ENCODE measurements at regions not wholly inside any gene's neighbourhood (a gene's known extent, or its start where the extent isn't known, plus 50 kb on each side); places are given as distances from the start of the nearest gene placed in this dataset.

DNA sequence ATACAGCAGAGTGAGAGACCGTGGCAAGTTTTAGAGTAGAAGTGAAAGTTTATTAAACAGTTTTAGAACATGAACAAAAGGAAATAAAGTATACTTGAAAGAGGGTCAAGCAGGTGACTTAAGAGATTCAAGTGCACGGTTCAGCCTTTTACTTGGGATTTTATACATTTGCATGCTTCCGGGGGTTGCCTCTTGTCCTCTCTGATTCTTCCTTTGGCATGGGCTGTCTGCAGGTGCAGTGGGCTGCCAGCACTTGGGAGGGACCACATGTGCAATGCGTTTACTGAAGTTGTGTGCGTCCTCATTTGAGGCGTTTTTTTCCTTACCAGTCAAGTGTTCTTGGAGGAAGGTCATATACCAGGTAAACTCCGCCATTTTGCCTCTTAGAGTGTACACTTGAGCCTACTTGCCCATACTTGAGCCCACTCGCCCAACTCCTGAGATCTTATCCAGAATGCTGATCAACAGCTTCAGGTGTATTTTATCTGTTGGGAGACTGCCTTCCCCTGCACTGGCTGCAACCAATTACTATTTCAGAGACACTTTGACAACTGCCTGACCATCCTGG is 195.2 kb downstream of the IRX5 start:
- no peaks in the 10 kb centered on the region for H3K27me3 ChIP-seq
- no peaks in the 10 kb centered on the region for H3K9me3 ChIP-seq (ENCODE audit: low read depth)
- TF ChIP-seq, protein P1, sequence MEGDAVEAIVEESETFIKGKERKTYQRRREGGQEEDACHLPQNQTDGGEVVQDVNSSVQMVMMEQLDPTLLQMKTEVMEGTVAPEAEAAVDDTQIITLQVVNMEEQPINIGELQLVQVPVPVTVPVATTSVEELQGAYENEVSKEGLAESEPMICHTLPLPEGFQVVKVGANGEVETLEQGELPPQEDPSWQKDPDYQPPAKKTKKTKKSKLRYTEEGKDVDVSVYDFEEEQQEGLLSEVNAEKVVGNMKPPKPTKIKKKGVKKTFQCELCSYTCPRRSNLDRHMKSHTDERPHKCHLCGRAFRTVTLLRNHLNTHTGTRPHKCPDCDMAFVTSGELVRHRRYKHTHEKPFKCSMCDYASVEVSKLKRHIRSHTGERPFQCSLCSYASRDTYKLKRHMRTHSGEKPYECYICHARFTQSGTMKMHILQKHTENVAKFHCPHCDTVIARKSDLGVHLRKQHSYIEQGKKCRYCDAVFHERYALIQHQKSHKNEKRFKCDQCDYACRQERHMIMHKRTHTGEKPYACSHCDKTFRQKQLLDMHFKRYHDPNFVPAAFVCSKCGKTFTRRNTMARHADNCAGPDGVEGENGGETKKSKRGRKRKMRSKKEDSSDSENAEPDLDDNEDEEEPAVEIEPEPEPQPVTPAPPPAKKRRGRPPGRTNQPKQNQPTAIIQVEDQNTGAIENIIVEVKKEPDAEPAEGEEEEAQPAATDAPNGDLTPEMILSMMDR (IDR thresholded peaks at IDR 0.05; ENCODE audit: low read depth, low read length) = no peak
- H3K27ac ChIP-seq = no peak overlapping the region
- no peaks in the 10 kb centered on the region for H3K36me3 ChIP-seq
- no peak overlapping the region for H3K4me3 ChIP-seq
- no peak for DNase-seq (ENCODE audit: low read depth in 1 of 2, low spot score in 1 of 2)
- H3K4me1 ChIP-seq (ENCODE audit: low read depth) = no peaks in the 10 kb centered on the region

DNA sequence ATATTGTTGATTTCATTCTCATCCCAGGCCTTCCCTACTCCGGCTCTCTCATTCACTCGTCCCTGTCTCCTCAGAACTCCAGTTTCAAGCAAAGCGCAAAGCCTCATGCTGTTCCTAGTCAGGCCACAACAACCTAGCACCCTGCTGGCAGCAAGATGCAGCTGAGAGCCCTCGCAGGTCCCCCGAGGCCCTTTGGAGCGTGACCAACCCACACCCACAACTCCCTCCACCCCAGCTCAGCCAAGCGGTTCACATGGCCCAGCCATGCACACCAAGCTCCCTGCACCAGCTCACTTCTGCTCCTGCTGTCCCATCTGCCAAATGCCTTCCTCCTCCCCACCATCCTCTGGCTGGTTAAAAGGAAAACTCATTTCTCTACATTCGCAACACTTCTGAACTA is 195.8 kb downstream of the IRX5 start:
- H3K27ac ChIP-seq = no peak overlapping the region
- no peaks in the 10 kb centered on the region for H3K4me1 ChIP-seq (ENCODE audit: low read depth)
- no peak for DNase-seq (ENCODE audit: low read depth in 1 of 2, low spot score in 1 of 2)
- no peaks in the 10 kb centered on the region for H3K36me3 ChIP-seq
- TF ChIP-seq, protein P1 (IDR thresholded peaks at IDR 0.05; ENCODE audit: low read depth, low read length) = no peak
- no peaks in the 10 kb centered on the region for H3K9me3 ChIP-seq (ENCODE audit: low read depth)
- no peaks in the 10 kb centered on the region for H3K27me3 ChIP-seq
- H3K4me3 ChIP-seq = no peak overlapping the region

DNA sequence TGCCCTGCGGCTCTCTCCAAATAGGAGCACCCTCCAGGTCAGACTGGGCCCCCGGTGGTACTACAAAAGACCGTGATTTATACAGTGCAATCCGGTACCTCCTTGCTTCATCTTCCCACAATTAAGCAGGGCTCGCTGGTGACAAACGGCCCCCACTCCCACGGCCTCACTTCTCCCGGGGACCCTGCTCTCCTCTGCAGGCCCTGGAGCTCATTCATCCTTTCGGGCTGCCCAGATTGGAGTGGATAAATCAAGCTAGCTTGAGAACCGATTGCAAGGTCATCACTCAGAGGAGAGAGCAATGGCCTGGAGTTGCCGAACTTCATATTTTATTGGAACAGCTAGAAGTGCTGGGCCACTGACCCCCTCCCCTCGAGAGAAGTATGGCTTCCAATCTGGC is 193.5 kb upstream of the IRX6 start:
- Histone ChIP-seq H3K27me3 (no peaks in the 10 kb centered on the region), H3K4me1 (ENCODE audit: low read depth) (no peaks in the 10 kb centered on the region), H3K4me3 (no peak overlapping the region), H3K36me3 (no peaks in the 10 kb centered on the region), H3K9me3 (ENCODE audit: low read depth) (no peaks in the 10 kb centered on the region), H3K27ac (no peak overlapping the region)
- TF ChIP-seq, protein P1 (IDR thresholded peaks at IDR 0.05; ENCODE audit: low read depth, low read length) = no peak
- DNase-seq (ENCODE audit: low read depth in 1 of 2, low spot score in 1 of 2) = no peak

DNA sequence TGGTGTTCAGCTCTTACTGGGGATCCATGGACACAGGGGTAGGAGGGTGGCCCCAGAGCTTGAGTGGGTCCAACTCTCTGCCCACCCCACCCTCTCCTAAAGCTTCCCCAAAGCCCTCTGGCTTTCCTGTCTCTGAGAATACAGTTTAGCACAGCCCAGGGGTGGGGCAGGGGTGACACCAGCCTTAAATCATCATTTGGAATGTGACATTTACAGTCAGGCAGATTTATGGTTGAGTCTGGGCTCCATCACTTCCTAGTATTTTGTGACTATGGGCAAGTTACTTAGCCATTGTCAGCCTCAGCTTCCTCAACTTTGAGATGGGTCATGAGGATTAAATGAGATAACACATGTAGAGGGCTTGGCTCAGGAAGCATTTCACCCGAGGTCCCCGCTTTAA is 193.1 kb upstream of the IRX6 start:
- H3K27me3 ChIP-seq = no peaks in the 10 kb centered on the region
- H3K9me3 ChIP-seq (ENCODE audit: low read depth) = no peaks in the 10 kb centered on the region
- H3K27ac ChIP-seq = no peak overlapping the region
- TF ChIP-seq, protein P1 (IDR thresholded peaks at IDR 0.05; ENCODE audit: low read depth, low read length) = no peak
- DNase-seq (ENCODE audit: low read depth in 1 of 2, low spot score in 1 of 2) = no peak
- no peaks in the 10 kb centered on the region for H3K4me1 ChIP-seq (ENCODE audit: low read depth)
- H3K36me3 ChIP-seq = no peaks in the 10 kb centered on the region
- no peak overlapping the region for H3K4me3 ChIP-seq

DNA sequence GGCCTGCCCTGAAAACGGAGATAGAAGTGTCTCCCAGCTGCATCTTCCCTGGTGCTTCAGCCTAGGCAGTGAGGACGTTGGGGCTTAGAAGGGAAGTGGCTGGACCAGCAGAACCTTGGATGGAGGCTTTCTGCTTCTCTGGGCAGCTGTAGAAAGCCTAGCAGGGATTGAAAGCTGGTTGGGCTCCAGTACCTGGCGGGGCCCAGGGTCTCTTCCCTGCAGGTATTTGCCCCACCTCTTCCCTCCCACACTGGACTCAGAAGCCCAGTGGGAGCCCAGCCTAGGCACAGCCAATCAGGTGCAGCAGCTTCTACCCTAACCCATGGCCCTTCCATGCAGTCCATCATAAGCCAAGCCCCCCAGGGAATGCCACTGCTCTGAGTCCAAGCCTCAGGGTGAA is 190.3 kb upstream of the IRX6 start:
- Histone ChIP-seq H3K9me3 (ENCODE audit: low read depth) (no peaks in the 10 kb centered on the region), H3K27ac (no peak overlapping the region), H3K4me1 (ENCODE audit: low read depth) (no peaks in the 10 kb centered on the region), H3K4me3 (no peak overlapping the region), H3K36me3 (no peaks in the 10 kb centered on the region), H3K27me3 (no peaks in the 10 kb centered on the region)
- TF ChIP-seq, protein P1 (IDR thresholded peaks at IDR 0.05; ENCODE audit: low read depth, low read length) = no peak
- no peak for DNase-seq (ENCODE audit: low read depth in 1 of 2, low spot score in 1 of 2)

All from cardiac muscle cell (in vitro differentiated cells and primary cell).